ENCODE measurements at regions not wholly inside any gene's neighbourhood (a gene's known extent, or its start where the extent isn't known, plus 50 kb on each side); places are given as distances from the start of the nearest gene placed in this dataset.

DNA sequence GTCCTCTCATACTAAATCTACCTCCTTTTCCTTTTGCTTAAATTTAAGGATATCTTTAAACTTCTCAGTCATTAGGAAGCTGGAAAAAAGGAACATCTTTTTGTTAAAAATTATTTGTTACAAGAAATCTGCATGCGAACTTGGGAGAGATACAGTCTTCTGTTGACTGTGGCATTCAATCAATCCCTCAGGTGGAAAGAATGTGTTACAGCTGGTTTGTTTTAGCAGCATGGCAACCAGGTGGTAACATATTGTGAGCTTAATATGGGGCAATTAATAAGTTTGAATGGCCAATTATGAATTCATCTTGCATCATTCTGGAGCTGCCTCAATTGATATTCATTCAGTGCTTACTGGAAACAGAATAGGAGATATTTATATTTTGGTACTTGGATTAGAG, 135.0 kb downstream of the GC start (continued):
- TF ChIP-seq, protein P1, sequence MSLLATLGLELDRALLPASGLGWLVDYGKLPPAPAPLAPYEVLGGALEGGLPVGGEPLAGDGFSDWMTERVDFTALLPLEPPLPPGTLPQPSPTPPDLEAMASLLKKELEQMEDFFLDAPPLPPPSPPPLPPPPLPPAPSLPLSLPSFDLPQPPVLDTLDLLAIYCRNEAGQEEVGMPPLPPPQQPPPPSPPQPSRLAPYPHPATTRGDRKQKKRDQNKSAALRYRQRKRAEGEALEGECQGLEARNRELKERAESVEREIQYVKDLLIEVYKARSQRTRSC (CRISPR knock-in tag; IDR thresholded peaks at IDR 0.05; ENCODE audit: low read depth): no peak

DNA sequence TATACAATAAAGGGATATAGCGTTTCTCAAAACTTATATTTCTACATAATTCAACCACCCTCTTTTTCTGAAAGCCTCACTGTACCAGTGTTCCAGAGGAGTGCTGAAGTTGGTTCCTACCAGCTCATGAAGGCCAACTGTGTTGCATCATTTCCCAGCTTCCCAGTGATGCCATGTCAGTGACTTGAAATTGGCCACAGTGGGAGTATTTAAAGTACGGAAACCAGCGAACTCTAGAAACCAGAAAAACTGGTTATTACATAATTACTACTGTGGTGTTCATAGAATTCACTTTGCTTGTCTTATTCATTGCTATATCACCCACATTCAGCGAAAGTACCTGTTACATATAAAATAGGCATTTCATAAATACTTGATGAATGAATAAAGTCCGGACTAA, 135.4 kb downstream of the GC start:
- Histone ChIP-seq H3K27ac (ENCODE audit: extremely low read length, insufficient read depth, low read length) (no peak overlapping the region), H3K9ac (ENCODE audit: insufficient read depth, low read depth, low read length) (no peak overlapping the region), H3K36me3 (replicated peaks in 1 of 2; ENCODE audit: control insufficient read depth in 1 of 2, insufficient read depth in 2 of 2, low read length in 2 of 2) (no peaks in the 10 kb centered on the region), H4K20me1 (ENCODE audit: insufficient read depth, low read length) (no peaks in the 10 kb centered on the region), H3K9me3 (ENCODE audit: low read length) (peaks cover 5% of the 10 kb centered on the region; the same call in 1 of the 2 replicates), H3K27me3 (ENCODE audit: control insufficient read depth in 1 of 2, insufficient read depth in 2 of 2, low read length in 2 of 2) (no peaks in the 10 kb centered on the region), H3K4me1 (ENCODE audit: insufficient read depth, low read length) (no peaks in the 10 kb centered on the region), H3K4me3 (replicated peaks in 1 of 3; ENCODE audit: insufficient read depth in 1 of 3, low read depth in 2 of 3, low read length in 3 of 3) (no peak overlapping the region), H3K4me2 (ENCODE audit: low read depth, low read length) (no peak overlapping the region), H3K79me2 (ENCODE audit: insufficient read depth, low read length) (no peaks in the 10 kb centered on the region), H2AFZ (ENCODE audit: low read length) (no peak overlapping the region)
- CTCF ChIA-PET (ENCODE audit: low intra/inter-chr PET ratio, low total read pairs): no interaction called here
- intact Hi-C loops (cut with micrococcal nuclease; ENCODE audit: unreplicated experiment) (no loop called here), in situ Hi-C loops (cut with HindIII; ENCODE audit: extremely low pct_ligation_motif_present, low pct_unique_long_range_greater_than_20kb) (no loop called here)
- POLR2A ChIA-PET: no interaction called here
- ATAC-seq (no peak), DNase-seq (ENCODE audit: low spot score) (no peak), FAIRE-seq (no peak)
- WGBS (ENCODE audit: low lambda C conversion rate): 26% methylated on average over 5 of the region's 5 CpGs
- no TSS peak for BruUV-seq (replicated peaks)
- TF ChIP-seq KLF12 (CRISPR knock-in tag; IDR thresholded peaks at IDR 0.05; ENCODE audit: borderline replicate concordance): no peak
- TF ChIP-seq, protein P2, sequence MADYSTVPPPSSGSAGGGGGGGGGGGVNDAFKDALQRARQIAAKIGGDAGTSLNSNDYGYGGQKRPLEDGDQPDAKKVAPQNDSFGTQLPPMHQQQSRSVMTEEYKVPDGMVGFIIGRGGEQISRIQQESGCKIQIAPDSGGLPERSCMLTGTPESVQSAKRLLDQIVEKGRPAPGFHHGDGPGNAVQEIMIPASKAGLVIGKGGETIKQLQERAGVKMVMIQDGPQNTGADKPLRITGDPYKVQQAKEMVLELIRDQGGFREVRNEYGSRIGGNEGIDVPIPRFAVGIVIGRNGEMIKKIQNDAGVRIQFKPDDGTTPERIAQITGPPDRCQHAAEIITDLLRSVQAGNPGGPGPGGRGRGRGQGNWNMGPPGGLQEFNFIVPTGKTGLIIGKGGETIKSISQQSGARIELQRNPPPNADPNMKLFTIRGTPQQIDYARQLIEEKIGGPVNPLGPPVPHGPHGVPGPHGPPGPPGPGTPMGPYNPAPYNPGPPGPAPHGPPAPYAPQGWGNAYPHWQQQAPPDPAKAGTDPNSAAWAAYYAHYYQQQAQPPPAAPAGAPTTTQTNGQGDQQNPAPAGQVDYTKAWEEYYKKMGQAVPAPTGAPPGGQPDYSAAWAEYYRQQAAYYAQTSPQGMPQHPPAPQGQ (CRISPR knock-in tag; IDR thresholded peaks at IDR 0.05; ENCODE audit: borderline replicate concordance): no peak
- no peak for TF ChIP-seq SRY (CRISPR knock-in tag; IDR thresholded peaks at IDR 0.05)
- no peak for TF ChIP-seq ZNF101 (CRISPR knock-in tag; IDR thresholded peaks at IDR 0.05; ENCODE audit: borderline replicate concordance, low read depth)
- no peak for TF ChIP-seq ZKSCAN5 (CRISPR knock-in tag; IDR thresholded peaks at IDR 0.05)
- TF ChIP-seq ZNF678 (CRISPR knock-in tag; IDR thresholded peaks at IDR 0.05): no peak
- TF ChIP-seq, protein P3, sequence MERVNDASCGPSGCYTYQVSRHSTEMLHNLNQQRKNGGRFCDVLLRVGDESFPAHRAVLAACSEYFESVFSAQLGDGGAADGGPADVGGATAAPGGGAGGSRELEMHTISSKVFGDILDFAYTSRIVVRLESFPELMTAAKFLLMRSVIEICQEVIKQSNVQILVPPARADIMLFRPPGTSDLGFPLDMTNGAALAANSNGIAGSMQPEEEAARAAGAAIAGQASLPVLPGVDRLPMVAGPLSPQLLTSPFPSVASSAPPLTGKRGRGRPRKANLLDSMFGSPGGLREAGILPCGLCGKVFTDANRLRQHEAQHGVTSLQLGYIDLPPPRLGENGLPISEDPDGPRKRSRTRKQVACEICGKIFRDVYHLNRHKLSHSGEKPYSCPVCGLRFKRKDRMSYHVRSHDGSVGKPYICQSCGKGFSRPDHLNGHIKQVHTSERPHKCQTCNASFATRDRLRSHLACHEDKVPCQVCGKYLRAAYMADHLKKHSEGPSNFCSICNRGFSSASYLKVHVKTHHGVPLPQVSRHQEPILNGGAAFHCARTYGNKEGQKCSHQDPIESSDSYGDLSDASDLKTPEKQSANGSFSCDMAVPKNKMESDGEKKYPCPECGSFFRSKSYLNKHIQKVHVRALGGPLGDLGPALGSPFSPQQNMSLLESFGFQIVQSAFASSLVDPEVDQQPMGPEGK (CRISPR knock-in tag; IDR thresholded peaks at IDR 0.05): no peak
- TF ChIP-seq ZNF17 (CRISPR knock-in tag; IDR thresholded peaks at IDR 0.05): no peak
- TF ChIP-seq ZKSCAN8 (CRISPR knock-in tag; IDR thresholded peaks at IDR 0.05; ENCODE audit: borderline replicate concordance): no peak
- TF ChIP-seq KAT8 (CRISPR knock-in tag; IDR thresholded peaks at IDR 0.05): no peak
- TF ChIP-seq, protein P4, sequence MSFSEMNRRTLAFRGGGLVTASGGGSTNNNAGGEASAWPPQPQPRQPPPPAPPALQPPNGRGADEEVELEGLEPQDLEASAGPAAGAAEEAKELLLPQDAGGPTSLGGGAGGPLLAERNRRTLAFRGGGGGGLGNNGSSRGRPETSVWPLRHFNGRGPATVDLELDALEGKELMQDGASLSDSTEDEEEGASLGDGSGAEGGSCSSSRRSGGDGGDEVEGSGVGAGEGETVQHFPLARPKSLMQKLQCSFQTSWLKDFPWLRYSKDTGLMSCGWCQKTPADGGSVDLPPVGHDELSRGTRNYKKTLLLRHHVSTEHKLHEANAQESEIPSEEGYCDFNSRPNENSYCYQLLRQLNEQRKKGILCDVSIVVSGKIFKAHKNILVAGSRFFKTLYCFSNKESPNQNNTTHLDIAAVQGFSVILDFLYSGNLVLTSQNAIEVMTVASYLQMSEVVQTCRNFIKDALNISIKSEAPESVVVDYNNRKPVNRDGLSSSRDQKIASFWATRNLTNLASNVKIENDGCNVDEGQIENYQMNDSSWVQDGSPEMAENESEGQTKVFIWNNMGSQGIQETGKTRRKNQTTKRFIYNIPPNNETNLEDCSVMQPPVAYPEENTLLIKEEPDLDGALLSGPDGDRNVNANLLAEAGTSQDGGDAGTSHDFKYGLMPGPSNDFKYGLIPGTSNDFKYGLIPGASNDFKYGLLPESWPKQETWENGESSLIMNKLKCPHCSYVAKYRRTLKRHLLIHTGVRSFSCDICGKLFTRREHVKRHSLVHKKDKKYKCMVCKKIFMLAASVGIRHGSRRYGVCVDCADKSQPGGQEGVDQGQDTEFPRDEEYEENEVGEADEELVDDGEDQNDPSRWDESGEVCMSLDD (CRISPR knock-in tag; IDR thresholded peaks at IDR 0.05; ENCODE audit: borderline replicate concordance): no peak

Measured in HepG2 (cell line).